ENCODE measurements at regions not wholly inside any gene's neighbourhood (a gene's known extent, or its start where the extent isn't known, plus 50 kb on each side); places are given as distances from the start of the nearest gene placed in this dataset.

- CTCF ChIA-PET, result no interaction called here
- DNase-seq (ENCODE audit: extremely low spot score), result no peak
- POLR2A ChIA-PET, result no interaction called here
- TF ChIP-seq CTCF (IDR thresholded peaks at IDR 0.05; ENCODE audit: control extremely low read depth, extremely low read depth, low read depth, missing control alignments), result no peak
Observed at GRCh38 chr18:78510636-78511035, 469.0 kb upstream of the SALL3 start.

GRCh38 chr18:78511666-78512601, 467.7 kb upstream of the SALL3 start:
- TF ChIP-seq CTCF (IDR thresholded peaks at IDR 0.05; ENCODE audit: control extremely low read depth, extremely low read depth, low read depth, missing control alignments), result no peak
- POLR2A ChIA-PET, result no interaction called here
- CTCF ChIA-PET, result no interaction called here
- no peak for DNase-seq (ENCODE audit: extremely low spot score)

- no peak for DNase-seq (ENCODE audit: extremely low spot score)
- CTCF ChIA-PET, result no interaction called here
- no peak for TF ChIP-seq CTCF (IDR thresholded peaks at IDR 0.05; ENCODE audit: control extremely low read depth, extremely low read depth, low read depth, missing control alignments)
- POLR2A ChIA-PET, result no interaction called here
Observed at GRCh38 chr18:78514910-78515670, 464.5 kb upstream of the SALL3 start.

GRCh38 chr18:78517328-78517727, 462.3 kb upstream of the SALL3 start:
- no peak for DNase-seq (ENCODE audit: extremely low spot score)
- POLR2A ChIA-PET, result no interaction called here
- CTCF ChIA-PET, result no interaction called here
- no peak for TF ChIP-seq CTCF (IDR thresholded peaks at IDR 0.05; ENCODE audit: control extremely low read depth, extremely low read depth, low read depth, missing control alignments)

- no peak for DNase-seq (ENCODE audit: extremely low spot score)
- CTCF ChIA-PET, result no interaction called here
- no peak for TF ChIP-seq CTCF (IDR thresholded peaks at IDR 0.05; ENCODE audit: control extremely low read depth, extremely low read depth, low read depth, missing control alignments)
- POLR2A ChIA-PET, result no interaction called here
Observed at GRCh38 chr18:78517973-78518372, 461.6 kb upstream of the SALL3 start.

GRCh38 chr18:78518805-78519204, 460.8 kb upstream of the SALL3 start:
- ChIA-PET CTCF (no interaction called here), POLR2A (no interaction called here)
- no peak for DNase-seq (ENCODE audit: extremely low spot score)
- TF ChIP-seq CTCF (IDR thresholded peaks at IDR 0.05; ENCODE audit: control extremely low read depth, extremely low read depth, low read depth, missing control alignments), result no peak

Data from GM10248 (cell line).